K562 (cell line): ENCODE measurements at regions not wholly inside any gene's neighbourhood (a gene's known extent, or its start where the extent isn't known, plus 50 kb on each side); places are given as distances from the start of the nearest gene placed in this dataset.

Experiments used
- ATAC-seq: fragments of 200-7000 bp; cut with Tn5 transposase; 3 replicates; pipeline ENCODE4 v1.9.1; 2020; ENCODE audit warnings: moderate library complexity
- BruUV-seq: library from RNA; stranded (reverse); fragments of 400-500 nt; replicated peaks from 2 replicates; lab custom pipeline; 2021; lab: Mats Ljungman, UMichigan
- CTCF ChIA-PET: fragments of 300-600 bp; formaldehyde crosslinking; extraction: SDS; loops from one replicate; lab custom pipeline; 2021; ENCODE audit warnings: low intra/inter-chr PET ratio; lab: Yijun Ruan, JAX
- POLR2A ChIA-PET: fragments of 300-600, 350-650 bp; sonication (Branson Sonifier 250); formaldehyde crosslinking; extraction: SDS; loops from one replicate; lab custom pipeline; 2021; ENCODE audit warnings: antibody characterized with exemption, inconsistent platforms; lab: Yijun Ruan, JAX
- DNase-seq, 4 experiments: peaks; one replicate each; pipeline versions ENCODE4 v3.0.0 to v3.0.0-alpha.2; 2011 to 2018; ENCODE audit warnings: low spot score in 3 of 4, mixed read lengths in 3 of 4; ENCODE audit errors: extremely low read depth in 1 of 4
- FAIRE-seq: peaks from 2 replicates; lab custom pipeline; 2011; peaks lifted over from hg19 to GRCh38; lab: Jason Lieb, UNC
- H2AFZ ChIP-seq: 2 replicates; pipeline ENCODE4 v1.6.0; 2011; ENCODE audit warnings: low read depth, low read length, control low read depth, inconsistent platforms
- H3K27ac ChIP-seq: fragments of 200-600 bp; 3 replicates; pipeline ENCODE4 v1.8.0; 2011; ENCODE audit warnings: low read depth, mild to moderate bottlenecking, control low read depth, inconsistent platforms, low read length, moderate library complexity, mixed read lengths; ENCODE audit errors: extremely low read depth
- H3K27me3 ChIP-seq, 2 experiments: fragments of 300-600 bp in 1 of 2; 2 replicates in 1 of 2; 3 replicates in 1 of 2; pipeline versions ENCODE4 v1.6.0 to v1.8.0; 2011; ENCODE audit warnings: inconsistent platforms in 2 of 2, low read length in 2 of 2, mild to moderate bottlenecking in 1 of 2, mixed read lengths in 1 of 2, moderate library complexity in 1 of 2; ENCODE audit not compliant: control insufficient read depth in 2 of 2, insufficient read depth in 2 of 2
- H3K36me3 ChIP-seq: fragments of 300-600 bp; 3 replicates; pipeline ENCODE4 v1.8.0; 2011; ENCODE audit warnings: mild to moderate bottlenecking, low read length, inconsistent platforms; ENCODE audit not compliant: control insufficient read depth, insufficient read depth
- H3K4me1 ChIP-seq, 2 experiments: fragments of 200-600 bp in 1 of 2; replicated peaks in 1 of 2; 2 replicates in 1 of 2; 3 replicates in 1 of 2; pipeline versions ENCODE4 v1.5.1 to v1.8.0; 2011; ENCODE audit warnings: inconsistent platforms in 2 of 2, low read length in 2 of 2, mild to moderate bottlenecking in 1 of 2, mixed read lengths in 1 of 2, moderate library complexity in 1 of 2; ENCODE audit not compliant: control insufficient read depth in 2 of 2, insufficient read depth in 2 of 2
- H3K4me2 ChIP-seq: 2 replicates; pipeline ENCODE4 v1.6.1; 2011; ENCODE audit warnings: low read length, control low read depth, inconsistent platforms, mixed read lengths; ENCODE audit not compliant: insufficient read depth
- H3K4me3 ChIP-seq: fragments of 200-600 bp; sonication (generic), shearing (Covaris generic); 2 replicates; pipeline ENCODE4 v1.5.1; 2016; ENCODE audit warnings: control low read depth, inconsistent platforms
- H3K79me2 ChIP-seq: fragments of 200-600 bp; 3 replicates; pipeline ENCODE4 v1.8.0; 2011; ENCODE audit warnings: low read length, inconsistent platforms; ENCODE audit not compliant: control insufficient read depth, insufficient read depth
- H3K9ac ChIP-seq, 2 experiments: 2 replicates each; pipeline versions ENCODE4 v1.6.0 to v1.6.1; 2011; ENCODE audit warnings: low read depth in 2 of 2, low read length in 2 of 2, control low read depth in 1 of 2, inconsistent platforms in 1 of 2, mild to moderate bottlenecking in 1 of 2, mixed read lengths in 1 of 2; ENCODE audit not compliant: insufficient read depth in 1 of 2
- H3K9me1 ChIP-seq: one replicate; pipeline ENCODE4 v1.6.0; 2011; ENCODE audit warnings: inconsistent platforms, mild to moderate bottlenecking, low read length, moderate library complexity; ENCODE audit not compliant: control insufficient read depth, insufficient read depth
- H3K9me3 ChIP-seq: replicated peaks from 2 replicates; pipeline ENCODE4 v1.5.1; 2011; ENCODE audit warnings: low read depth, low read length, inconsistent platforms; ENCODE audit not compliant: control insufficient read depth, insufficient read depth
- H4K20me1 ChIP-seq: replicated peaks from 2 replicates; pipeline ENCODE4 v1.6.1; 2011; ENCODE audit warnings: low read length, inconsistent platforms, mixed read lengths; ENCODE audit not compliant: control insufficient read depth, insufficient read depth
- CBX1 ChIP-seq: sonication (generic); IDR thresholded peaks from 2 replicates; pipeline ENCODE4 v1.6.1; 2016; ENCODE audit warnings: antibody characterized with exemption, low read depth, mild to moderate bottlenecking
- COPS2 ChIP-seq: fragments of 450-650 bp; conservative IDR thresholded peaks from 2 replicates; pipeline ENCODE4 v1.6.1; 2016; ENCODE audit warnings: mild to moderate bottlenecking, moderate library complexity
- HNRNPLL ChIP-seq: fragments of 200-400 bp; formaldehyde crosslinking; IDR thresholded peaks from 2 replicates; pipeline ENCODE4 v1.6.1; 2017; ENCODE audit warnings: low read length, low read depth, mild to moderate bottlenecking; ENCODE audit not compliant: poor library complexity, severe bottlenecking
- MEF2D ChIP-seq: conservative IDR thresholded peaks from 2 replicates; pipeline ENCODE4 v1.6.1; 2016; ENCODE audit warnings: low read depth, missing genetic modification characterization, missing compliant biosample characterization
- NR2C2 ChIP-seq, 2 experiments: fragments of 200-800 bp in 1 of 2; sonication (Bioruptor generic) in 1 of 2; sonication (generic) in 1 of 2; formaldehyde crosslinking in 1 of 2; IDR thresholded peaks; 2 replicates each; pipeline versions ENCODE4 v1.6.1 to v1.8.0; 2016 to 2022; ENCODE audit warnings: mild to moderate bottlenecking in 1 of 2, missing compliant biosample characterization in 1 of 2, missing genetic modification characterization in 1 of 2, missing genetic modification reagents in 1 of 2
- PATZ1 ChIP-seq: fragments of 250-450 bp; sonication (Bioruptor Pico); IDR thresholded peaks from 2 replicates; pipeline ENCODE4 v1.5.0; 2020; ENCODE audit warnings: mild to moderate bottlenecking, borderline replicate concordance
- PTRF ChIP-seq: fragments of 450-650 bp; IDR thresholded peaks from 2 replicates; pipeline ENCODE4 v1.6.1; 2016; ENCODE audit warnings: mild to moderate bottlenecking, missing genetic modification characterization, missing compliant biosample characterization
- RBM17 ChIP-seq: fragments of 200-400 bp; formaldehyde crosslinking; IDR thresholded peaks from 2 replicates; pipeline ENCODE4 v1.6.1; 2017; ENCODE audit warnings: low read depth, mild to moderate bottlenecking, low read length, borderline replicate concordance
- SAFB ChIP-seq: fragments of 200-400 bp; formaldehyde crosslinking; IDR thresholded peaks from 2 replicates; pipeline ENCODE4 v1.6.1; 2017; ENCODE audit warnings: low read depth, low read length, borderline replicate concordance
- SAP30 ChIP-seq: fragments of 200-600 bp; sonication (generic); IDR thresholded peaks from 2 replicates; pipeline ENCODE4 v1.6.1; 2012; ENCODE audit warnings: borderline replicate concordance, low read depth, mild to moderate bottlenecking, moderate library complexity, low read length, control low read depth, inconsistent platforms; ENCODE audit not compliant: insufficient read depth, poor library complexity, severe bottlenecking
- SP1 ChIP-seq: sonication (generic); formaldehyde crosslinking; IDR thresholded peaks from 2 replicates; pipeline ENCODE4 v1.8.1; 2022; ENCODE audit warnings: mild to moderate bottlenecking, missing genetic modification reagents
- THRA ChIP-seq: fragments of 450-650 bp; IDR thresholded peaks from 2 replicates; pipeline ENCODE4 v1.6.1; 2017; ENCODE audit warnings: mild to moderate bottlenecking, moderate library complexity
- ZEB2 ChIP-seq: fragments of 450-650 bp; IDR thresholded peaks from 2 replicates; pipeline ENCODE4 v1.6.1; 2016
- ZNF764 ChIP-seq: fragments of 250-450 bp; sonication (Bioruptor Pico); IDR thresholded peaks from 2 replicates; pipeline ENCODE4 v1.4.0; 2020; ENCODE audit warnings: low read depth, mild to moderate bottlenecking, moderate library complexity
- WGBS: fragments of 100-300 bp; shearing (Covaris generic); methylation state at CpG from one replicate; pipeline ENCODE4 v1.1.6; 2016; ENCODE audit warnings: low coverage, mixed read lengths; ENCODE audit not compliant: insufficient coverage; ENCODE audit errors: missing lambda C conversion rate; 5-methylcytosine and 5-hydroxymethylcytosine counted together
- in situ Hi-C: fragments of 300-500 bp; cut with MboI; formaldehyde crosslinking; loops from 4 replicates; pipeline ENCODE4 v1.15.0; 2018; ENCODE audit warnings: inconsistent platforms, mixed read lengths
- intact Hi-C: fragments of 100-400 bp; cut with micrococcal nuclease; formaldehyde crosslinking; loops from 2 replicates; pipeline ENCODE4 v1.14.2; 2022

DNA sequence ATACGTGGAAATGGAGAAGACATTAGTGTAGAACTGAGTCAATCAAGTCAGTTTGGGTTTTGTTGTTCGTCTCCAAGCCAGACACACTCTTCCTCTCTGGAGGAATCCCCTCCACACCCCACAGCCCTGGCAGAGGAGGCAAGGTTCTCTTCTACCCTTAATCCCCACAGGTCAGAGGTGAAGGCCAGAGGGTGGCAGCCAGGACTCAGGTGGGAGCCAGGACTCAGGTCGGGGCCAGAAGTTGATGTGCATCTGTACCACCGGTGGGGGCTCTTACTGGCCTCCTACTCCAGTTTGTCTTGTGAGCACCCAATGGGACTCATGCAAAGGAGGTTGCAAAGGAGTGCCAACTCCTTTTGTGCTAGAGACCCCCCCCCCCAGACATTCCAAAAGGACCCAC, 126.4 kb downstream of the TBXT start:
- Histone ChIP-seq H3K79me2 (no peaks in the 10 kb centered on the region), H3K9ac (no peak overlapping the region), H3K9me1 (no peaks in the 10 kb centered on the region), H3K4me1 (no peaks in the 10 kb centered on the region), H3K9me3 (no peaks in the 10 kb centered on the region), H2AFZ (no peak overlapping the region), H3K27me3 (no peaks in the 10 kb centered on the region), H3K4me3 (no peak overlapping the region), H4K20me1 (no peaks in the 10 kb centered on the region), H3K4me2 (no peak overlapping the region), H3K36me3 (no peaks in the 10 kb centered on the region), H3K27ac (no peak overlapping the region)
- no peak for ATAC-seq
- no TSS peak for BruUV-seq
- intact Hi-C loops: no loop called here
- in situ Hi-C loops: no loop called here
- ChIA-PET POLR2A (no interaction called here), CTCF (no interaction called here)
- 3% methylated on average over 4 of the region's 4 CpGs for WGBS
- FAIRE-seq: no peak
- DNase-seq: no peak
- no peak for TF ChIP-seq SP1 (CRISPR knock-in tag)
- TF ChIP-seq ZNF764 (CRISPR knock-in tag): no peak
- no peak for TF ChIP-seq COPS2
- no peak for TF ChIP-seq SAP30
- no peak for TF ChIP-seq PATZ1 (CRISPR knock-in tag)
- no peak for TF ChIP-seq MEF2D (tag)
- no peak for TF ChIP-seq THRA
- TF ChIP-seq NR2C2 (CRISPR knock-in tag; IDR thresholded peaks at IDR 0.05): no peak
- TF ChIP-seq NR2C2 (tag; IDR thresholded peaks at IDR 0.05): no peak
- no peak for TF ChIP-seq HNRNPLL
- no peak for TF ChIP-seq ZEB2
- no peak for TF ChIP-seq RBM17
- TF ChIP-seq CBX1: no peak
- no peak for TF ChIP-seq SAFB
- TF ChIP-seq PTRF: no peak
